ENCODE measurements at regions not wholly inside any gene's neighbourhood (a gene's known extent, or its start where the extent isn't known, plus 50 kb on each side); places are given as distances from the start of the nearest gene placed in this dataset.

DNA sequence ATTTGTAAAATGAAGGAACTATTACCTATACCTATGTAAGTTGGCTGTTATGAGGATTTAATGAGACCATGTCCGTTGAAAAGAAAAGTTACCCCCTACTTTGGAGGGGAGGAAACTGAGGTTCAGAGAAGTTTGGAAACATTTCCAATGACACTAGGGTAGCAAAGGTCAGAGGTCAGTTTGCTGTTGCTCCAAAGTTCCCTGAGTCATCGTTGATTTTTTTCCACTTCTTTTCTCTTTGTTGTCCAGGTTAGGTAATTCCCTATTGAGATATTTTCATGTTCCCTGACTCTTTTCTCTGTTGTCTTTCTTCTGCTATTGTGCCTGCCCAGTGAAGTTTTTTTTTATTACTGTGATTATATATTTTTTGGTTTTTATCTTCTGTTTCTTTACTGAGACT, 213.8 kb upstream of the C1orf174 start:
- no peak for TF ChIP-seq CTCF (IDR thresholded peaks at IDR 0.05; ENCODE audit: extremely low read depth, low read depth, low read length)
- H3K9me3 ChIP-seq (ENCODE audit: low read depth, low read length), result no peaks in the 10 kb centered on the region

DNA sequence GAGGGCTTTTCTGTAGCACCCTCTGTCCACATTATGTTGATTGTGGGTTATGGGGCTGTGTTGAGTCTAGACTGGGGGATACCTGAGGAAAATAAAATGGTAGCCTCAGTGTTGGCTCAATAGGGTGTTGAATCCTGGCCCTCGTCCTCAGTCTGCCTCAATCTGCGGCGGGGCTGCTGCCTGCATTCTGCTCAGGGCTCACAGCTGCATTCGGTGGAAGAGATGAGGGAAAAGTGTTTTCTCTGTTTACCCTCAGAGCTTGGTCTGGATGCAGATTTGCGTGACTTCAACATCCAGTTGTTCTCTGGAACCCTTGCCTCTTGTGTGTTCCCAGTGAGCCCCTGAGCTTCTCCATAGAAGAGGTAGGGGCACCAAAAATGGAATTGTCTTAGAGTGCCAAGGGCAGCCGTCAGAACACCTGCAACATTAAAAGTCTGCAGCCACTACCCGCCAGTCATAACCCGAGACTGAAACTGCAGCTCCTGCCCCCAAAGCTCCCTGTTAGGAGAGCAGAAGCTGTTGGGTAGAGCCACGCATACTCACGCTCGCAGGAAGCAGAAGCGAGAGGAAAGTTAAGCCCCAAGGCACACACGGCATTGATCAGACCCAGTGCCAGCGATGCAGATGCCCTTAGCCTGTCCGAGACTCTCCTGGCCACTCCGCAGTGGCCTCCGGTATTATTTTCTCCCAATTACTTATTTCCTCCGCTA, 215.3 kb upstream of the C1orf174 start:
- Histone ChIP-seq H3K4me1 (ENCODE audit: insufficient read depth, low read length) (no peaks in the 10 kb centered on the region), H4K20me1 (ENCODE audit: insufficient read depth, low read length) (no peaks in the 10 kb centered on the region), H3K27me3 (ENCODE audit: insufficient read depth, low read length) (no peaks in the 10 kb centered on the region), H3K27ac (ENCODE audit: low read depth, low read length) (no peak overlapping the region), H2AFZ (ENCODE audit: low read length) (no peak overlapping the region), H3K4me3 (ENCODE audit: insufficient read depth, low read length) (no peak overlapping the region), H3K4me2 (ENCODE audit: insufficient read depth, low read length) (no peak overlapping the region), H3K9me3 (ENCODE audit: low read depth, low read length) (no peaks in the 10 kb centered on the region), H3K79me2 (ENCODE audit: insufficient read depth, low read length) (no peaks in the 10 kb centered on the region), H3K36me3 (ENCODE audit: insufficient read depth, low read length) (no peaks in the 10 kb centered on the region)
- TF ChIP-seq CTCF (IDR thresholded peaks at IDR 0.05; ENCODE audit: extremely low read depth, low read depth, low read length), result no peak
- peak; percentile 32 for DNase-seq (ENCODE audit: insufficient read length, low spot score, missing footprints)

More for the DNA sequence above, 213.8 kb upstream of the C1orf174 start:
- Histone ChIP-seq H3K36me3 (ENCODE audit: insufficient read depth, low read length) (no peaks in the 10 kb centered on the region), H4K20me1 (ENCODE audit: insufficient read depth, low read length) (no peaks in the 10 kb centered on the region), H3K4me3 (ENCODE audit: insufficient read depth, low read length) (no peak overlapping the region), H3K4me1 (ENCODE audit: insufficient read depth, low read length) (no peaks in the 10 kb centered on the region), H3K27ac (ENCODE audit: low read depth, low read length) (no peak overlapping the region), H3K27me3 (ENCODE audit: insufficient read depth, low read length) (no peaks in the 10 kb centered on the region), H3K4me2 (ENCODE audit: insufficient read depth, low read length) (no peak overlapping the region), H3K79me2 (ENCODE audit: insufficient read depth, low read length) (no peaks in the 10 kb centered on the region), H2AFZ (ENCODE audit: low read length) (no peak overlapping the region)
- no peak for DNase-seq (ENCODE audit: insufficient read length, low spot score, missing footprints)

- H3K27ac ChIP-seq (ENCODE audit: low read depth, low read length), result no peak overlapping the region
- no peaks in the 10 kb centered on the region for H3K27me3 ChIP-seq (ENCODE audit: insufficient read depth, low read length)
- H3K9me3 ChIP-seq (ENCODE audit: low read depth, low read length), result no peaks in the 10 kb centered on the region
- H3K79me2 ChIP-seq (ENCODE audit: insufficient read depth, low read length), result no peaks in the 10 kb centered on the region
- no peaks in the 10 kb centered on the region for H4K20me1 ChIP-seq (ENCODE audit: insufficient read depth, low read length)
- H3K4me1 ChIP-seq (ENCODE audit: insufficient read depth, low read length), result no peaks in the 10 kb centered on the region
- no peaks in the 10 kb centered on the region for H3K36me3 ChIP-seq (ENCODE audit: insufficient read depth, low read length)
- no peak overlapping the region for H3K4me3 ChIP-seq (ENCODE audit: insufficient read depth, low read length)
- H2AFZ ChIP-seq (ENCODE audit: low read length), result no peak overlapping the region
- no peak for TF ChIP-seq CTCF (IDR thresholded peaks at IDR 0.05; ENCODE audit: extremely low read depth, low read depth, low read length)
- H3K4me2 ChIP-seq (ENCODE audit: insufficient read depth, low read length), result no peak overlapping the region
- DNase-seq (ENCODE audit: insufficient read length, low spot score, missing footprints), result no peak
These were observed 217.1 kb upstream of the C1orf174 start for GRCh38 chr1:4117196-4117595.

DNA sequence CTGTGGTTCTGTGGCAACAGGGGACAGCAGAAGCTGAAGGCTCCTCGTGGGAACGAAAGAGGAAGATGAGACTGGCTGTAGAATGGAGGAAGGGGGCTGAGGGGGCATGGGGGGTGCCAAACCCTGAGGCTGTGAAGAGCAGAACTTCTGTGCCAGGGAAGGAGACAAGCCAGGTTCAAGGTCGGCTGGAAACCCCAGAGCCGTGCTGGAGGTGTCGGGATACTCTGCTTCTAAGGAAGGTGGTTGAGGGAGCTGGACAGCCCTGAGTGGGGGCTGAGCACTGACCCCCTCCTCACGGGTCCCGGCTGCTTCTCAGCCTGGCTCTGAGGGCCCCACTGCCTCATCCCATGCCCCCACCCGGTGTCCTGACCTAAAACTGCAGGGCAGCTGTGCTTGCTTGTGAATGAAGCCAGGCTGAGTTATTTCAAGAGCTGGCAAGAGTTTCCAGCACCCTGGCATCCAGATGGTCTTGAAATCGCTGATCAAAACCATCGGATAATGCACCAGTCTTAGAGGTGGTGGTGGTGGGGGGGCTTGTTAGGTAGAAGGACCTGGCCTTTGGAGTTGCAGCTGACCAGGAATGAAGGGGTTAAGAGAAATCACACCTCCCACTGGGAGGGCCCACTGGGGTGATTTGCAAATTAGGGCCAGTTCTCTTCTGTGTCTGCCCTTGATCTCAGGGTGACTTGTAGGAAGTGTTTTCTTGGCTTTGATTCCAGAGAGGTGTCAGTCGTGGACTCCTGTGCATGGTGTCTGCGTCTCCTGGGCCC, 218.9 kb upstream of the C1orf174 start:
- no peak for TF ChIP-seq CTCF (IDR thresholded peaks at IDR 0.05; ENCODE audit: extremely low read depth, low read depth, low read length)
- no peaks in the 10 kb centered on the region for H4K20me1 ChIP-seq (ENCODE audit: insufficient read depth, low read length)
- no peak overlapping the region for H3K4me2 ChIP-seq (ENCODE audit: insufficient read depth, low read length)
- H3K9me3 ChIP-seq (ENCODE audit: low read depth, low read length), result no peaks in the 10 kb centered on the region
- H3K79me2 ChIP-seq (ENCODE audit: insufficient read depth, low read length), result no peaks in the 10 kb centered on the region
- no peaks in the 10 kb centered on the region for H3K4me1 ChIP-seq (ENCODE audit: insufficient read depth, low read length)
- no peak overlapping the region for H3K27ac ChIP-seq (ENCODE audit: low read depth, low read length)
- no peak overlapping the region for H2AFZ ChIP-seq (ENCODE audit: low read length)
- H3K36me3 ChIP-seq (ENCODE audit: insufficient read depth, low read length), result no peaks in the 10 kb centered on the region
- no peaks in the 10 kb centered on the region for H3K27me3 ChIP-seq (ENCODE audit: insufficient read depth, low read length)
- H3K4me3 ChIP-seq (ENCODE audit: insufficient read depth, low read length), result no peak overlapping the region
- DNase-seq (ENCODE audit: insufficient read length, low spot score, missing footprints), result peak; percentile 72

Measured in osteoblast (primary cell).